Caco-2 (cell line): ENCODE measurements at regions not wholly inside any gene's neighbourhood (a gene's known extent, or its start where the extent isn't known, plus 50 kb on each side); places are given as distances from the start of the nearest gene placed in this dataset.

Source experiments
- BruUV-seq: library from RNA; stranded (reverse); fragments of 400-500 nt; replicated peaks from 2 replicates; lab custom pipeline; 2021; lab: Mats Ljungman, UMichigan
- CTCF ChIA-PET: fragments of 300-600 bp; sonication (Branson Sonifier 250); formaldehyde crosslinking; loops from one replicate; lab custom pipeline; 2022; ENCODE audit warnings: antibody characterized with exemption; lab: Charles Lee
- POLR2A ChIA-PET: fragments of 300-600 bp; sonication (Branson Sonifier 250); formaldehyde crosslinking; loops from one replicate; lab custom pipeline; 2022; ENCODE audit warnings: antibody characterized with exemption; lab: Charles Lee
- DNase-seq, 2 experiments: peaks; one replicate each; pipeline versions ENCODE4 v3.0.0 to v3.0.0-alpha.2; 2020 to 2022
- H3K27me3 ChIP-seq: replicated peaks from 2 replicates; pipeline ENCODE4 v1.6.0; 2011; ENCODE audit warnings: low read length; ENCODE audit not compliant: control insufficient read depth, insufficient read depth
- H3K36me3 ChIP-seq: 2 replicates; pipeline ENCODE4 v1.5.1; 2011; ENCODE audit warnings: low read length; ENCODE audit not compliant: control insufficient read depth, insufficient read depth
- H3K4me1 ChIP-seq: fragments of 250-450 bp; sonication (Bioruptor Pico); 2 replicates; pipeline ENCODE4 v1.5.1; 2020; ENCODE audit warnings: mild to moderate bottlenecking
- H3K4me3 ChIP-seq: 2 replicates; pipeline ENCODE4 v1.5.1; 2011; ENCODE audit warnings: low read depth, mild to moderate bottlenecking, control low read depth, low read length
- H3K9me3 ChIP-seq: fragments of 250-450 bp; sonication (Bioruptor Pico); 2 replicates; pipeline ENCODE4 v1.5.1; 2020; ENCODE audit warnings: mild to moderate bottlenecking, moderate library complexity
- H3K27ac Mint-ChIP-seq: one replicate; pipeline ENCODE4 v1.8.0; 2022; ENCODE audit warnings: mixed read lengths; ENCODE audit not compliant: unreplicated experiment
- H3K27me3 Mint-ChIP-seq: one replicate; pipeline ENCODE4 v1.8.0; 2022; ENCODE audit warnings: mixed read lengths; ENCODE audit not compliant: insufficient read depth, unreplicated experiment
- H3K36me3 Mint-ChIP-seq: one replicate; pipeline ENCODE4 v1.8.0; 2022; ENCODE audit warnings: mild to moderate bottlenecking, mixed read lengths; ENCODE audit not compliant: insufficient read depth, unreplicated experiment
- H3K4me1 Mint-ChIP-seq: one replicate; pipeline ENCODE4 v1.8.0; 2022; ENCODE audit warnings: low read depth, mixed read lengths; ENCODE audit not compliant: unreplicated experiment
- H3K4me3 Mint-ChIP-seq: one replicate; pipeline ENCODE4 v1.8.0; 2022; ENCODE audit warnings: mild to moderate bottlenecking, moderate library complexity, mixed read lengths; ENCODE audit not compliant: unreplicated experiment
- H3K9me3 Mint-ChIP-seq: one replicate; pipeline ENCODE4 v1.8.0; 2022; ENCODE audit warnings: mixed read lengths; ENCODE audit not compliant: unreplicated experiment
- intact Hi-C: fragments of 100-400 bp; cut with micrococcal nuclease; formaldehyde crosslinking; loops from one replicate; pipeline ENCODE4 v1.10.0; 2022; ENCODE audit not compliant: unreplicated experiment
- TF ChIP-seq, protein P1 (sequence below), 2 experiments: fragments of 200-600 bp in 1 of 2; IDR thresholded peaks; 1 replicate in 1 of 2; 2 replicates in 1 of 2; pipeline versions ENCODE4 v1.5.1 to v1.8.0; 2011 to 2022; ENCODE audit warnings: antibody characterized with exemption in 1 of 2, control low read depth in 1 of 2, inconsistent platforms in 1 of 2, low read depth in 1 of 2, low read length in 1 of 2, mild to moderate bottlenecking in 1 of 2, moderate library complexity in 1 of 2; ENCODE audit not compliant: insufficient read depth in 1 of 2, severe bottlenecking in 1 of 2, unreplicated experiment in 1 of 2

DNA sequence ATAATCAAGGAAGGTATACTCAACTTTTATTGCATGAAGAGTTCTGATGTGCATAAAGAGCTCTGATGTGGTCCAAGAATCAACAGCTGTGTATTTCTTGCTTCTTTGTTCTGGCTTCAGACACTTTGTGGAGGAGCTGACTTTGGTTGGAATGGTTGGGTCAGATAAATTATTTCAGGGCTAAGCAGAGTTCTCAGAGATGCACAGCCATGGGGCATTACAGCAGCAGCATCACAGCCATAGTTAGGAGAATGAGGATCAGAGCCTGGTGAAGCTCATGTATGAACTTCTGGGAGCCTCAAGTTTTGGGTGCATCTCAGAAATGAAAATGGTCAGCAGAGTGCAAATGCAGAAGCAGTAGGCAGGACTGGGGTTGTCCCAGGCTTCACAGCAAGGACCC lies 267.4 kb upstream of the RUNX1 start:
- DNase-seq: no peak

DNA sequence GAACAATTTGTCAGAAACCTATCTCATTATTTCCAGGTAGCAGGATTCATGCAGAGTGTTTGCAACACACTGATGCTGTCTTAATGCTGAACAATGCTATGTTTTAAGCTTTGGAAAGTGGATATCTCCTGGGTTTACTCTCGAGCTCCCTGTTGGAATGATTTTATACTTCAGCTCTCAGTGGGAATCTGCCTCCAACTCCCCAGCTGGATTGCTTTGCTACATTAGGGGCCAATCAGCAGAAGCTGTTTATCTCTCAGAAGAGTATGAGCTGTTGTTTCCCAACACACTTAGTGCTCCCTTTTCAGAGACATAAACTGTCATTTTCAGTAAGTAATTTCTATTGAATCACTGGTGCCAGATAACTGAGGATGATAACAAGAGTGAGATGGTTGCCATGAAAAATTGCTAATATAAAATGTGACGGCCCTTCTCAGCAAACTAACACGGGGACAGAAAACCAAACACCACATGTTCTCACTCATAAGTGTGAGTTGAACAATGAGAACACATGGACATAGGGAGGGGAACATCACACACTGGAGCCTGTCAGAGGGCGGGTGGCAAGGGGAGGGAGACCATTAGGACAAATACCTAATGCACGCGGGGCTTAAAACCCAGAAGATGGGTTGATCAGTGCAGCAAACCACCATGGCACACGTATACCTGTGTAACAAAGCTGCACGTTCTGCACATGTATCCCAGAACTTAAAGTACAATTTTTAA lies 265.9 kb upstream of the RUNX1 start:
- no peaks in the 10 kb centered on the region for H3K4me1 Mint-ChIP-seq
- DNase-seq: no peak
- TF ChIP-seq, protein P1, sequence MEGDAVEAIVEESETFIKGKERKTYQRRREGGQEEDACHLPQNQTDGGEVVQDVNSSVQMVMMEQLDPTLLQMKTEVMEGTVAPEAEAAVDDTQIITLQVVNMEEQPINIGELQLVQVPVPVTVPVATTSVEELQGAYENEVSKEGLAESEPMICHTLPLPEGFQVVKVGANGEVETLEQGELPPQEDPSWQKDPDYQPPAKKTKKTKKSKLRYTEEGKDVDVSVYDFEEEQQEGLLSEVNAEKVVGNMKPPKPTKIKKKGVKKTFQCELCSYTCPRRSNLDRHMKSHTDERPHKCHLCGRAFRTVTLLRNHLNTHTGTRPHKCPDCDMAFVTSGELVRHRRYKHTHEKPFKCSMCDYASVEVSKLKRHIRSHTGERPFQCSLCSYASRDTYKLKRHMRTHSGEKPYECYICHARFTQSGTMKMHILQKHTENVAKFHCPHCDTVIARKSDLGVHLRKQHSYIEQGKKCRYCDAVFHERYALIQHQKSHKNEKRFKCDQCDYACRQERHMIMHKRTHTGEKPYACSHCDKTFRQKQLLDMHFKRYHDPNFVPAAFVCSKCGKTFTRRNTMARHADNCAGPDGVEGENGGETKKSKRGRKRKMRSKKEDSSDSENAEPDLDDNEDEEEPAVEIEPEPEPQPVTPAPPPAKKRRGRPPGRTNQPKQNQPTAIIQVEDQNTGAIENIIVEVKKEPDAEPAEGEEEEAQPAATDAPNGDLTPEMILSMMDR (IDR thresholded peaks at IDR 0.05; ENCODE audit: insufficient read depth in 1 of 2, low read depth in 1 of 2, low read length in 1 of 2, severe bottlenecking in 1 of 2, unreplicated experiment in 1 of 2): no peak
- Histone ChIP-seq H3K4me1 (peaks cover 16% of the 10 kb centered on the region), H3K9me3 (no peaks in the 10 kb centered on the region), H3K4me3 (no peak overlapping the region), H3K36me3 (no peaks in the 10 kb centered on the region), H3K27me3 (no peaks in the 10 kb centered on the region)
- no TSS peak for BruUV-seq
- H3K36me3 Mint-ChIP-seq: no peaks in the 10 kb centered on the region
- no peak overlapping the region for H3K27ac Mint-ChIP-seq
- no peak overlapping the region for H3K4me3 Mint-ChIP-seq
- CTCF ChIA-PET: no interaction called here
- no peaks in the 10 kb centered on the region for H3K27me3 Mint-ChIP-seq
- peaks cover 8% of the 10 kb centered on the region for H3K9me3 Mint-ChIP-seq
- POLR2A ChIA-PET: no interaction called here
- intact Hi-C loops: no loop called here

More for the DNA sequence above, 267.4 kb upstream of the RUNX1 start:
- H3K4me1 ChIP-seq: peaks cover 16% of the 10 kb centered on the region
- CTCF ChIA-PET: no interaction called here
- Mint-ChIP-seq H3K4me1 (no peaks in the 10 kb centered on the region), H3K4me3 (no peak overlapping the region), H3K27ac (no peak overlapping the region), H3K27me3 (no peaks in the 10 kb centered on the region), H3K36me3 (no peaks in the 10 kb centered on the region), H3K9me3 (peaks cover 8% of the 10 kb centered on the region)
- H3K4me3 ChIP-seq: no peak overlapping the region
- intact Hi-C loops: no loop called here
- H3K36me3 ChIP-seq: no peaks in the 10 kb centered on the region
- BruUV-seq: no TSS peak
- H3K27me3 ChIP-seq: no peaks in the 10 kb centered on the region
- POLR2A ChIA-PET: interaction anchor here (0.5 kb wide), 1 partner anchor 118 kb away, joined by 3 read pairs; no protein-coding TSS in a partner anchor
- TF ChIP-seq, protein P1 (IDR thresholded peaks at IDR 0.05; ENCODE audit: insufficient read depth in 1 of 2, low read depth in 1 of 2, low read length in 1 of 2, severe bottlenecking in 1 of 2, unreplicated experiment in 1 of 2): no peak
- H3K9me3 ChIP-seq: no peaks in the 10 kb centered on the region

DNA sequence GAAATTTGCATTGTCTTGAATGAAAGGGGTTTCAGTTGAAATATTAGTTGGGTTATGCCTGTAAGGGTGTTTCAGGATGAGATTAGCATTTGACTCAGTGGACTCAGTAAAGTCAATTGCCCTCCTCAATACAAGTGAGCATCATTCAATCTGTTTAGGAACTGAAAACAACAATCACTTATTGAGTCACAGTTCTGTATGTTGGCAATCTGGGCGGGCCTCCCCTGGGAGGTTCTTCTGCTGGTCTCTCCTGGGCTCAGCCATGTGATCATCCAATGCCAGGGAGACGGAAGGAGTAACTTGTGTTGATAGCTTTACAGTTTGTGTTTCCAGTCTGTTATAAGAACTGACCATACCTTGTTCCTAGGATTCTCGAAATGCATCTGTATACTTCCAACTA lies 262.9 kb upstream of the RUNX1 start:
- H3K27ac Mint-ChIP-seq: no peak overlapping the region
- Histone ChIP-seq H3K27me3 (no peaks in the 10 kb centered on the region), H3K36me3 (no peaks in the 10 kb centered on the region), H3K4me3 (no peak overlapping the region), H3K4me1 (peaks cover 10% of the 10 kb centered on the region), H3K9me3 (no peaks in the 10 kb centered on the region)
- H3K27me3 Mint-ChIP-seq: no peaks in the 10 kb centered on the region
- TF ChIP-seq, protein P1 (IDR thresholded peaks at IDR 0.05; ENCODE audit: insufficient read depth in 1 of 2, low read depth in 1 of 2, low read length in 1 of 2, severe bottlenecking in 1 of 2, unreplicated experiment in 1 of 2): no peak
- peaks cover 8% of the 10 kb centered on the region for H3K9me3 Mint-ChIP-seq
- H3K4me1 Mint-ChIP-seq: no peaks in the 10 kb centered on the region
- ChIA-PET POLR2A (no interaction called here), CTCF (no interaction called here)
- intact Hi-C loops: no loop called here
- H3K4me3 Mint-ChIP-seq: no peak overlapping the region
- no peaks in the 10 kb centered on the region for H3K36me3 Mint-ChIP-seq
- no peak for DNase-seq
- BruUV-seq: no TSS peak
